DMS53 (cell line): ENCODE measurements at regions not wholly inside any gene's neighbourhood (a gene's known extent, or its start where the extent isn't known, plus 50 kb on each side); places are given as distances from the start of the nearest gene placed in this dataset.
A peak's percentile ranks its signal among the peaks of the same experiment; 100 is the strongest.
"Not testable (repeated sequence)": the region's sequence is repeated elsewhere in the genome, so short reads cannot be mapped to it uniquely, and the experiment has no call there.

Experiments
- DNase-seq: peaks from one replicate; lab custom pipeline; 2025; lab: John Stamatoyannopoulos, UW

DNA sequence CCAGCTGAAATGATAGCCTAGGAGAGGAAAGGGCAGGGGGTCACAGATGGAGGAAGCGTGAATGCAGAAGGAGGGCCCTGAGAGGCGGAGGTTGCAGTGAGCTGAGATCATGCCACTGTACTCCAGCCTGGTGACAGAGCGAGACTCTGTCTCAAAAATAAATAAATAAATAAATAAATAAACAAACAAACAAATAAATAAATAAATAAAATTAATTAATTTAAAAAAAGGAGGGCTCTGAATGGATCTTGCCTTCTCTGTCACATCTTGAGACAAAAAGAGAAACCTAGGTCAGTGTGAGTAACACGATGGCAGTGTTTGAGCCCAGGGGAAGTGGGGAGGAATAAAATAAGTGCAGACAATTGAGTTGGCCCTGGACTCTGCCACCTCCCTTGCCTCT is 182.3 kb upstream of the DAAM1 start:
- DNase-seq = not testable (repeated sequence)

DNA sequence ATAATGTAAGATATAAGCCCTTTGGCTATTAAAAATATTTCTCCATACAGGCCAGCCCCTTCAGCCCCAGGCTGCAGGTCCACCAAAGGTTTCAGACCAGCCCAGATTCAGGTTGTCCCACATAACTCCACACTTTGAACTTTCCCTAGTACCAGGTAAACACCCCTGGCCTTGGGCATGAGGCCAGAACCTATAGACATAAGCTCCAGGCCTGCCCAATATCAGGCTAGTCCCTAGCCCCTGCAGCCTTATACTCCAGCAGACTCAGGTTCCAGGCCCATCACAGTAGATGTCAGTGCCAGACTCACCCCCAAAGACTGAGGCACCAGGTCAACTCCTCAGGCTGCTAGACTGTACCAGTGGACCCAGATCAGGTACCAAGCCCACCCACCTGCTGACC is 178.5 kb upstream of the DAAM1 start:
- no peak for DNase-seq

DNA sequence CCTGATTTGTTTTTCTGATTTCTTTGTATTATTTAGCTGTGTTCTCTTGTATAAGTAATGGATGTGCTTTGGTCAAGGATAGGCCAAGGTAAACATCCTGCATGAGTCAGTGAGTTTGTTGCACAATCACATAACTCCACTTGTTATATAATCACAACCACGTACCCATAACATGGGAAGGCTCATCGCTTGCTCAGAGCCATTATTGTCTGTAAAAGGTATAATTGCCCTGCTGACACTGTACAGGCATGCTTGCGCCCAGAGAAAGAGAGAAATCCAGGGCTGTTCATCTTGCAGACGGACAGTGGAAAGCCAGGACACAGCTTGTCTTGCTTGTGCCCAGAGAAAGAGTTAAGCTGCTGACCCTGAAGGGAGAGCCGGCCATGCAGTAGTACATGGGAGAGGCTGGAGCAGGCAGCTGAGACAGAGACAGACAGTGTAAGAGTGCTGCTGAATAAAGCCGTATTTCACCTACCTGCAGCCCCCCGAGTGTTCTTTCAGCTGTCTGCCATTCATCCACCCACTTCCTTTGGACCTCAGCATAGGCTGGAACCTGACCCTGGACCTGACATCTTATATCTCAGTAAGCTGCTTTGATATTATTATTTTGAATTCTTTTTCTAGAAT is 174.7 kb upstream of the DAAM1 start:
- DNase-seq = peak; percentile 71

DNA sequence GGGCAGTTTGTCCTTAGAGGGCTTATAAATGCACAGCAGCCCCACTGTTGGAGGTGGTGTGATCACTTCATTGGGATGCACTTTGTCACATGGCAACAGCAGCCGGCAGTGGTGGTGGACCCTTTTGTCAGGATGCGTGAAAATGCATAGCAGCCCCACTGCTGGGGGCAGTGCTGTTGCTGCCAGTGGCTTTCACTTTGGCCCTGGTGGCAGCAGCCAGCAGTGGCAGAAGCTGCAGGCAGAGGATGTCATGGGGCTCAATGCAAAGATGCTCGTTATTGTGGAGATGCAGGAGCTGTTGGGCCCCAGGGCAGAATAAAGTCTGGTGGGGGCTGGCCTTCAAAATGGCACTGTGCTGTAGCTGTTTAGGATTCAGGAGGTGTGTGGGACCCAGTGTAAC is 173.0 kb upstream of the DAAM1 start:
- no peak for DNase-seq

DNA sequence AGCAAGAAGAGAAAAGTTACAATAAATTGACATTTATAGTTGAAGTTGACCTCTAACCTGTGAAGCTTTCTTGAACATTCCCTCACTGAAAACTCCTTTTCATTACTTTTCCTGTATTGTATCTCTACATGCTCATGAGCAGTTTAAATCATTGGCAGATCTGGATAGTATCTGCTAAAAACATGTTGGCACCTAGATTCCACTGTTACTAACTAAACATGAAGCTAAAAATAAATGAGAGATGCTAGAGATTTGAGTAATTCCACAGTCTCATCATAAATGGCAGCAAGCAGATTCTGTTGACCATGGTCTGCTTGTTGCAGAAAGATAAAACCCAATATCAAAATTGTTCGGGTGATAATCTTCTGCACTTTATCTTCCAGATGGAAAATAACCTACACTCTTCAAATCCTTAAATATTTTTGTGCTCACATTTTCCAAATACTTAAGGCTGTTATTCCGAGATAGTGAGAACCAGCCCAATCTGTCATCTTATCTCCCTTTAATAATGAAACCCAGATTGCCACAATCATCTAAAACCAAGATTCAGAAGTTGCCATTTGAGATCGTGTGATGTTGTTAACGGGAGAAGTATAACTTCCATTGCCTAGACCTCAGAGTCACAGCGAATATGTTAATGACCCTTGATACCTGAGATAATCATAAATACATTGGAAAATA is 171.0 kb upstream of the DAAM1 start:
- no peak for DNase-seq

DNA sequence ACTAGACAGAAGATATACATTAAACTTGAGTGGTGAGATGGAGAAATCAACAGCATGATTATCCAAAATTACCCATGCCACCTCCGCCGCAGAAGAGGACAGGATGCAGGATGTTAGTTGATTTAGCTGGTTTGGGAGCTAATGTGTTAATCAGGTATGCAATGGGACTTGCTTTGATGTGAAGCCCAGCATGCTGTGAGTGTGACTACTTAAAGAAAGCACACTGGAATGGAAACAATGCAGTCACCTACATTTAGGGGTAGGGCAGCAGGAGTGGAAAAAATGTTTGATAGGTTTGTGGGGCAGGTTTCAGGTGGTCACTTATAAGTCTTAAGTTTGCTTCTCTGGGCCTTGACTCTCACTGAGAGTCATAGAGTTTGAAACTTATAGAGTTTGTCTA is 170.0 kb upstream of the DAAM1 start:
- no peak for DNase-seq

DNA sequence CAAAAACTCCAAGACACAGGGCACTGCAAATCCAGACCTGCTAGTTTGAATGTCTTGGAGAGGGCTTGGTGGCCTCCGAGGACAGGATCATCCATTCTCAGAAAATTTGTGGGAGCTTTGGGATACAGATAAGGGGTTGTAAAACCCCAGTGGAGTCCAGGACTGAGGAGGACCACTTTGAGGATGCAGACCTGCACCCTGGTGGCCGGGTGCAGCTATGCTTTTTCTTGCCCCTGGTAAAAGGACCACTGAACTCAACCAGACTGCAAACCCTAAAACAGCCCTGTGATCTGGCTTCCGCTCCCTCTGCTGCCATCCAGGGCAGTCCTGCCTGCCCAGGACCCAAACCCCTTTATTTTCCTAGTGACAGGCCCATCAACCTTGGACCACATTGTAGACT is 169.5 kb upstream of the DAAM1 start:
- peak; percentile 8 for DNase-seq

DNA sequence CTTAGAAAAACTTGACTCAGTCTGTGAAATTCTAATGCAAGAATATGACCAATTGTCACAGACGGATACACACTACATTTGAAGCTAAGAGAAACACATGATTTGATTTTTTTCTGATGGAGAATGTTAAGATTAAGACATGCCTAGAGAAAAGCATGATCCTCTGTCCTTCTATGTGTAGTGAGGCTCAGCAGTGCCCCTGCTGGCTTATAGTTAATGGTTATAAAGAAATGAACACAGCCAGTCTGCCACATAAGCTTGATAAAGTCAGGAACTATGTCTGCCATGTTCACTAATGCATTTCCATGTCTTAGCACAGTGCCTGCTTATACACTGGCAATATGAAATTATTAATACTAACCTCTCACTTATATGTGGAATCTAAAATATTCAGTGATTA is 168.1 kb upstream of the DAAM1 start:
- DNase-seq = peak; percentile 53

DNA sequence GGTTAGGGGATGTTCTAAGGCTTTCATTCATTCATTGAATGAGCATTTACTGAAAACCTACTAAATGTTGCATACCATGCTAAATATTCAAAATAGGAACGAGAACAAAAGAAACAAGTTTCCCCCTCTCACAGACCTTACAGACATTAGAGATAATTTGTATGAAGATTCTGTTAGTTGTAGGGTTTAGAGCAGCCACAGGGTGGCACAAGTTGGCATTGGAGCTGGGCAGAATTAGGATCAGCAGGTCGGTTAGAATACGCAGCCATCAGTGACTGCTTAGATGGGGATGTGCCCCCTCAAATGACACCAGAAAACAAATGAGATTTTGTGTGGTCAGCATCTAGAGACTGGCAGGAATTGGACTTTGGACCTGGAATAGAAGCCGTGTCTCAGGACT is 166.3 kb upstream of the DAAM1 start:
- DNase-seq = peak; percentile 6

DNA sequence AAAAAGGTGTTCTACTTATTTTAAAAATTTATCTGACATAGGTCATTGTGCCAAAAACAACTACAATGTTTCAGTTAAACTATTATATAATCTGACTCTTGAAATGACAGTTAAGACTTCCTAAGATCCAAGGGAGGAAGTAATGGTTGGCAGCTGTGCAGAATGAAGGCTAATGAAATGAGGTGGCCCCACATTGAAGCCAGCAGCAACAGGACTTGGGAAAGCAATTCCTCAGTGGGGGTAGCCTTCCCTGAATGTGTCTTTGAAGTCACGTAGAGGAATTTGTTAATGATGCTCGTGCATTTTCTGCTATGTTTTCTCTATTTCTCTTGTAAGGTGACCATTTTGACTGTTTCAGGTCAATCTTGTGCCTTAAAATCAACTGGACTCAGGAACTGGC is 162.4 kb upstream of the DAAM1 start:
- DNase-seq = no peak

DNA sequence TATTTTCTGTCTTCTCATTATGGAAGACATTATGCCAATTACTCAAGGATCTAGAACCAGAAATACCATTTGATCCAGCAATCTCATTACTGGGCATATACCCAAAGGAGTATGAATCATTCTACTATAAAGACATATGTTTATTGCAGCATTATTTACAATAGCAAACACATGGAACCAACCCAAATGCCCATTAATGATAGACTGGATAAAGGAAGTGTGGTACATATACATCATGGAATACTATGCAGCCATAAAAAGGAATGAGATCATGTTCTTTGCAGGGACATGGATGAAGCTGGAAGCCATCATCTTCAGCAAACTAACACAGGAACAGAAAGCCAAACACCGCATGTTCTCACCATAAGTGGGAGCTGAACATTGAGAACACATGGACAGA is 161.8 kb upstream of the DAAM1 start:
- not testable (repeated sequence) for DNase-seq

DNA sequence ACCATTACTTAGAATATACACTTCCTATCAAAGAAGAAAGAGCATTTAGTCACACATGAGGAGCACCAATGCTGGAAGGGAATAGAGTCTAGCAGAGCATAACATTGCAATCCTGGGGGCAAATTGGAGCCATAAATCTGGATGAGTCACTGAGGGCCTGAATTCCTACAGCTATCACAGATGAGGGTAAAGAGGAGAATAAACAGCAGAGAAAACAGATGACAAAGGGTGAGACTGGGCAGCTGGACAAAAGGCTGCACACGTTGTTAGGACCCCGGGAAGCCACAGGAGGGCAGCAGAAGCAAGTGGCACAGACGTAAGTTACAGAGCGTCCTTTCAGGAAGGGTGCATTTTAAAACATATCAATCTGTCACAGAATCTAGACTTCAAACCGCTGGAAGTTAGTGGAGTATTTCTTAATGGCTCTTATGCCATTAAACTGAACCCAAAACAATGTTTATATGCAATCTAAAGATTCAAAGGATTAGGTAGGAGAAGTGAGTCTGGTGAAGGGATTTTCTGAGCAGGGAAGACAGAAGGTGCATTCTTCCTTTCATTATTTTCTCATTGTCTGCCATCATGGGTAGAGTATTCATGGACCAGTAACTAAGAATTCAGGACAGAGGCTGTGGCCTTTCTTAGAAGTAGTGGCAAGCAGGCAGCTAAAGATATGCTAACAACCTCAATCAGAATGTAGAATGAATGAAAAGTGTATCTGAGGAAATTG is 159.8 kb upstream of the DAAM1 start:
- peak; percentile 81 for DNase-seq

DNA sequence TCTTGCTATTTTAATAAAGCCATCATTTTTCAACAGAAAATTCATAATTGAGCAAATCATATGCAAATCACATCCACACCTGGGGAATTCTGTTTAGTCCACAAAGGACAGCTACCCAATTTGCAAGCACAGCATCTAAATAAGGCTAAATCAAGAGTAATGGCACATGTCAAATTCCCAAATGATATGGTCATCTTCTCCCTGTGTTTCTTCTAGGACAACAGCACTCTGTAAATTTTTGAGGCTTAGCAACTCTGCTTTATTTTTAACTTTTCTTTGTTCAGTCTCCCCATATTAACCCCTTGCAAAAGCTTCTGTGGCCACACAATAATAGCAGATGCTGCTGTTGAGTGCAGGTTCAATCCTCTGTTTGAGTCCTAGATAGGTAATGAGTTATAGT is 155.6 kb upstream of the DAAM1 start:
- DNase-seq = no peak

DNA sequence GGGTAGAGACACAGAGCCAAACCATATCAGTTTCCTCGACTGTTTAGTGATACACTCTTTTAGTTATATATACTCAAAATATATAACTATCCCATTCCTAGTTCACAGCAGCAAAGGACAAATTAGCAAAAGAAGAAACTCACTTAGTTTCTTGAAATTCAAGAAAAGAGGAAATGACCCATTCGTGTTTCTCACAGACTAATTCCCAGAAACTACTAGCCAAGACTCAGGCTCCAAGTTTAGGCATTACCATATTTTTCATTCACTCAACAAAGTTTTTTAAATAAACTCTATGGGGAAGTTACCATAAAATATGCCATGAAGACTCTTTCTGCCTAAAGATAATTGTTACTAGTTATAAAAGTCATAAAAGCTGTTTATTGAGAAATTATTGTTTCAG is 152.3 kb upstream of the DAAM1 start:
- DNase-seq = no peak

DNA sequence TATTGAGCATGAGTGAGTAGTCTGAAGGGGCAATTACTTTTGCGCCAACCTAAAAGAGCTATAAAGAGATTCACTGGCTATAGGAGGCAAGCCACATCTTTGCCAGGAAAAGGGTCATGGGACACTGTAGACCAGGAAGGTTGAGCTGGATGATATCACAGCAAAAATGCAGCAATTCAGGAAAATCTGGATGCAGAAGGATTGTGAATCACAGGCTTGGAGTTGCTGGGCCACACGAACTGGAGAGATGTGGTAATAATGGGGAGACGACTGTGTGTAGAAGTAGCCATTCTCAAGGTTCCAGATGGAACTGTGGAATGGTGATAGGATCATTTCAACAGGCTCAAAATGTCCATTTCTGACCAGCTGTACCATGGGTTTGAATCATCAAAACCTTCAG is 151.4 kb upstream of the DAAM1 start:
- DNase-seq = no peak

DNA sequence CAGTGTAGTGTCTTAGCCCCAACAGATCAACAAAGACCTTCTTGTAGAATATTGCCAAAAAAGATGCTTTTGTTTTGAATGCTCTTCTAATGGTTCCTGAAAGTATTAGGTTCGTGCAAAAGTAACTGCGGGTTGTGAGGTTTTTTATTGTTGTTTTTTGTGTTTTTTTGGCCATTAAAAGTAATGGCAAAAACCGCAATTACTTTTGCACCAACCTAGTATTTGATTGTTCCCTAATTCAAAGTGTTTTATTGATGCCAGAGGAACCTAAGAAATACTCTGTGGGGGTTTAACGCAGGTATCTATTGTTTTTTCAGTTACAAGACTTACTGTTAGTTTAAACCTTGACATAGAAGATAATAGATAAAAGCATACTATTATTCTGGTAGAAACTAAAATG is 150.8 kb upstream of the DAAM1 start:
- no peak for DNase-seq

DNA sequence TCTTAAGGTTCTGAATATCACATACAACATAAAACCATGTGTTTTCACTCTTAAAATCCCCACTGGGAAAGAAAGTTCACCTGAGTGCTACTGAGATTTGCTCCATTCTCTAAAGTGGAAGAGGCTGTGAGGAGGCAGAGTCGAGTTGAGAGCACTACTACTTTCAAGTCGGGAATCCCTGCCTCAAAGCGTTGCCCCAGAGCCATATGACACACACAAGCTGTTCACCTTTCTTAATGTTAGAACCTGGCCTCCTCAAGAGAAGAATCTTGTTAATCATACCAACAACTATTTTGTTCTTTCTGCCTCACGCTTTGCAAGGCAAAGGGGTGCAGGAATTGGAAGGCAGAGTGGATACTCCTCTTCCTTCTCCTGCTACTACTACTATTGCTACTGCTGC is 149.7 kb upstream of the DAAM1 start:
- DNase-seq = no peak

DNA sequence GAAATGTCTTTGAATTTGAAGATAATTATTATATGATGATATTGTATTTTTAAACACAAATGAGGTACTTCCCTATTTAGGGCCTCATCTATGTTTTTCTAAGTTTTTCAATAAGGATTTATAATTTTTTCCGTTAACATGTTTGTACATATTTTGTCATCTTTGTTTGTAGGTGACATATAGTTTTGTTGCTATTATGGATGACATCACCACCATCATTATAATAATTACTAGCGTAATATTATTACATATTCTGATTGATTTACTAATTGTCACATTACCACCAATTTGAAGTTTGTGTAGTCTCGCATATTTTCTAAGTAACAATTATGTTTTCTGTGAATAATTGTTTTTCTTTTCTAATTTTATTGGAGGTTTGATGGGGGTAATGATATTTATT is 147.2 kb upstream of the DAAM1 start:
- DNase-seq = no peak

DNA sequence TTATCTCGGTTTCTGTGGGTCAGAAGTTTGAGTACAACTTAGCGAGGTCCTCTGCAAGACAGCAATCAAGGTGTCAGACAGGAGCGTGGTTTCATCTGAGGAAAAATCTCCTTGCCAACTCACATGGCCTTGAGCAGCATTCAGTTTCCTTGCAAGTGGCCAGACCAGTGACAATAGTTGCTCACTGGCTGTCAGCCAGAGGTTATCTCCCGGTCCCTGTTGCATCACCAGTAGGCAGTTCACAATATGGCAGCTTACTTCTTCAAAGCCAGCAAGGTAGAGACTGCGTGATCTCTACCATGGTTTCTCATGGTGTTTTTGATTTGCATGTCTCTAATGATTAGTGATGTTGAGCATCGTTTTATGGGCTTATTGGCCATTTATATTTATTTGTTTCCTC is 143.8 kb upstream of the DAAM1 start:
- no peak for DNase-seq

DNA sequence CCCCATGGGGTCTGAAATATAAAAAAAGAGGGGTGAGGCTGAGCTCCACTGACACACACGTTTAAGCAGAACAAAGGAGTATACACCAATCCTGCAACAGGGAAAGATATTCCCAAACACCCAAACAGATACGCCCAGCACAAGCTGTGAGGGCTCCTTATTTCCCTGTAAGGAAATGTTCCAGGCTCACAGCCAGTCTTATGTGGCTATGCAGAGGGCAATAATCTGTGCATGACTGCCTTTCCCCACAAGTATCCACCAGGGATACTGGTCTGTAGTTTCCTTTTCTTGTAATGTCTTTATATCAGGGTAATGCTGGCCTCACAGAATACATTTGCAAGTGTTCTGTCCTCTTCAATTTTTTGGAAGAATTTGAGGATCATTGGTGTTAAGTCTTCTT is 141.7 kb upstream of the DAAM1 start:
- DNase-seq = no peak

DNA sequence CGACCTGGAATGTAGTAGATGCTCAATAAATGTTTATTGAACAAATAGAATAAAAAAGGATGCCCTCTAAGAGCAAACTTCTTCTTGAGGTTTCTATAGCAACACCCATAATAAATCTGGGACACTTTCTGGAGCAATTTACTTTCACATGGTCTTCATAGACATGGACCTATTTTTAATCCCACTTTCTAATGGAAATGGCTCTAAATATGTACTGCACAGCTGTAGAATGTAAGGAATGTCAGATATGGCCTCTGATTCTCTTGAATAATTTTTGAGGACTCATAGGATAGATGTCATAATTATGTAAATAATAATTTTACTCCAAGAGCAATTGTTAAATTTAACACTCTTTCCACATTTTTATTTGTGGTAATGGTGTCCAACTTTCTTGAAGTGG is 133.5 kb upstream of the DAAM1 start:
- DNase-seq = no peak

DNA sequence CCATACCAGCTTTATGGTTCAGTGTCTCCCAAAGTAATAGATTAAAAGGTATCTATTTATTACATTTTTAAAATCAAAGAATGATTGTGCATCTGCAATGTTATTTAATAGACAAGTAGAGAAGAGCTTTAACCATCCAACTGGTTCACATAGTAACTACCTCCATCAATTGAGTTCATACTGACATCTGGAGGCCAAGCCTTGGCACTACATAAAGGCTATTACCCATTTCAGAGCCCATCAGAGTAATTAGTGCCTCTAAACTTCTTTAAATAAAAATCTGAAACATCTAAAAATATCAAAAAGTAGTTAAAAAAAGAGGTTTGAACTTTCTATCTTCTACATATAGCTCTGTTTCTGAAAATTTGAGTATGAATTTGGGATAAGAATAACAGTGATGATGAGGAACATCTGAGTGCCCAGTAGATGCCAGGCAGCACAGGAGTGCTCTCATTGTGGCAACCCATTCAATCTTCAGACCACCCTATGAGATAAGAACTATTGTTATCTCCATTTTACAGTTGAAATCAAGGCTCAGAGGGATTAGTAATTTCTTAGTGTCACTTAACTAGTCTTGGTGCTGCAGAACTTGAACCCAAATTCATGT is 132.9 kb upstream of the DAAM1 start:
- peak; percentile 67 for DNase-seq

DNA sequence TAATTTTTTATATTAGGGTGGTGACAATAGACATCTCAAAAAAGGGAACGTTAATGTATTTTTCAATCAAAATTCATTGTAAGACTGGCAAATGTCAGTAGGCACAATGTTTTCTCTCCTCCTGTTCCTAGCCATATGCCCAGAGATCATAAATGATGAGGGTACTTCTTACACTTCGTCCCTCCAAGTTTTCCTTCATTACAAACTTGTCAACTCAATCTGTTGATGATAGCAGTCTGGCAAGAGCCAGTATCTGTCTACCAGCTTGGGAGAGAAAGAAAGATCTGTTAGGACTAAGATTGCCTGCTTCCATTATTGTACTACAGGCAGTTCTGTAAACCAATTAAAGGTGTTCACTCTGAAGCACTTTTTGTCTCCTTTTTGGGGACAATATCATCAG is 130.9 kb upstream of the DAAM1 start:
- no peak for DNase-seq
